Loucy (cell line): ENCODE measurements at regions not wholly inside any gene's neighbourhood (a gene's known extent, or its start where the extent isn't known, plus 50 kb on each side); places are given as distances from the start of the nearest gene placed in this dataset.

Experiments
- H2AFZ ChIP-seq: fragments of 200-600 bp; sonication (generic); 2 replicates; pipeline ENCODE4 v1.6.0; 2016; ENCODE audit warnings: antibody characterized with exemption, mild to moderate bottlenecking, low read length, moderate library complexity
- H3F3A ChIP-seq: fragments of 200-600 bp; 2 replicates; pipeline ENCODE4 v1.6.0; 2016; ENCODE audit warnings: antibody characterized with exemption, low read depth, mild to moderate bottlenecking
- H3K27me3 ChIP-seq: fragments of 200-600 bp; sonication (generic); 2 replicates; pipeline ENCODE4 v1.6.1; 2014; ENCODE audit warnings: low read length, mild to moderate bottlenecking; ENCODE audit not compliant: insufficient read depth, poor library complexity, severe bottlenecking
- H3K36me3 ChIP-seq: fragments of 200-600 bp; sonication (generic); 2 replicates; pipeline ENCODE4 v1.6.1; 2016; ENCODE audit warnings: low read length; ENCODE audit not compliant: insufficient read depth
- H3K4me1 ChIP-seq: fragments of 200-600 bp; sonication (generic); 2 replicates; pipeline ENCODE4 v1.5.1; 2014; ENCODE audit warnings: low read length, mild to moderate bottlenecking; ENCODE audit not compliant: insufficient read depth, poor library complexity, severe bottlenecking
- H3K4me2 ChIP-seq: fragments of 200-600 bp; sonication (generic); 2 replicates; pipeline ENCODE4 v1.6.0; 2014; ENCODE audit warnings: antibody characterized with exemption, low read length, low read depth, mild to moderate bottlenecking; ENCODE audit not compliant: poor library complexity, severe bottlenecking
- H3K4me3 ChIP-seq: fragments of 200-600 bp; sonication (generic); 2 replicates; pipeline ENCODE4 v1.5.1; 2014; ENCODE audit warnings: low read length, mild to moderate bottlenecking, mixed read lengths; ENCODE audit not compliant: poor library complexity, severe bottlenecking
- H3K79me2 ChIP-seq: fragments of 200-600 bp; sonication (generic); 2 replicates; pipeline ENCODE4 v1.6.1; 2014; ENCODE audit warnings: low read length; ENCODE audit not compliant: insufficient read depth
- H3K9ac ChIP-seq: fragments of 200-600 bp; sonication (generic); 2 replicates; pipeline ENCODE4 v1.6.0; 2014; ENCODE audit warnings: mild to moderate bottlenecking, low read depth, low read length, moderate library complexity; ENCODE audit not compliant: poor library complexity, severe bottlenecking
- H3K9me2 ChIP-seq: fragments of 200-600 bp; sonication (generic); replicated peaks from 2 replicates; pipeline ENCODE4 v1.6.1; 2016; ENCODE audit warnings: low read depth, low read length, mixed read lengths
- H3K9me3 ChIP-seq: fragments of 200-600 bp; sonication (generic); 2 replicates; pipeline ENCODE4 v1.6.1; 2014; ENCODE audit warnings: mild to moderate bottlenecking, antibody characterized with exemption, low read length, low read depth; ENCODE audit not compliant: insufficient read depth
- H4K20me1 ChIP-seq: fragments of 200-600 bp; sonication (generic); 2 replicates; pipeline ENCODE4 v1.6.0; 2014; ENCODE audit warnings: antibody characterized with exemption, low read length, mild to moderate bottlenecking; ENCODE audit not compliant: insufficient read depth, poor library complexity, severe bottlenecking
- EZH2phosphoT487 ChIP-seq: fragments of 200-600 bp; IDR thresholded peaks from 2 replicates; pipeline ENCODE4 v1.6.1; 2018; ENCODE audit warnings: antibody characterized with exemption, mild to moderate bottlenecking, moderate library complexity, borderline replicate concordance
- TF ChIP-seq, protein P1 (sequence below): fragments of 200-600 bp; sonication (generic); conservative IDR thresholded peaks from 2 replicates; pipeline ENCODE4 v1.5.1; 2014; ENCODE audit warnings: mild to moderate bottlenecking, antibody characterized with exemption, low read length

GRCh38 chr17:69854225-69854780 lies 220.7 kb upstream of the KCNJ16 start:
- H3F3A ChIP-seq: no peaks in the 10 kb centered on the region
- no peaks in the 10 kb centered on the region for H3K36me3 ChIP-seq
- no peaks in the 10 kb centered on the region for H3K79me2 ChIP-seq
- no peak overlapping the region for H3K4me3 ChIP-seq
- no peaks in the 10 kb centered on the region for H3K9me3 ChIP-seq
- H2AFZ ChIP-seq: no peak overlapping the region
- no peaks in the 10 kb centered on the region for H3K4me1 ChIP-seq
- H4K20me1 ChIP-seq: no peaks in the 10 kb centered on the region
- no peaks in the 10 kb centered on the region for H3K9me2 ChIP-seq
- H3K27me3 ChIP-seq: no peaks in the 10 kb centered on the region
- no peak overlapping the region for H3K9ac ChIP-seq
- H3K4me2 ChIP-seq: no peak overlapping the region
- no peak for TF ChIP-seq EZH2phosphoT487
- TF ChIP-seq, protein P1, sequence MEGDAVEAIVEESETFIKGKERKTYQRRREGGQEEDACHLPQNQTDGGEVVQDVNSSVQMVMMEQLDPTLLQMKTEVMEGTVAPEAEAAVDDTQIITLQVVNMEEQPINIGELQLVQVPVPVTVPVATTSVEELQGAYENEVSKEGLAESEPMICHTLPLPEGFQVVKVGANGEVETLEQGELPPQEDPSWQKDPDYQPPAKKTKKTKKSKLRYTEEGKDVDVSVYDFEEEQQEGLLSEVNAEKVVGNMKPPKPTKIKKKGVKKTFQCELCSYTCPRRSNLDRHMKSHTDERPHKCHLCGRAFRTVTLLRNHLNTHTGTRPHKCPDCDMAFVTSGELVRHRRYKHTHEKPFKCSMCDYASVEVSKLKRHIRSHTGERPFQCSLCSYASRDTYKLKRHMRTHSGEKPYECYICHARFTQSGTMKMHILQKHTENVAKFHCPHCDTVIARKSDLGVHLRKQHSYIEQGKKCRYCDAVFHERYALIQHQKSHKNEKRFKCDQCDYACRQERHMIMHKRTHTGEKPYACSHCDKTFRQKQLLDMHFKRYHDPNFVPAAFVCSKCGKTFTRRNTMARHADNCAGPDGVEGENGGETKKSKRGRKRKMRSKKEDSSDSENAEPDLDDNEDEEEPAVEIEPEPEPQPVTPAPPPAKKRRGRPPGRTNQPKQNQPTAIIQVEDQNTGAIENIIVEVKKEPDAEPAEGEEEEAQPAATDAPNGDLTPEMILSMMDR: no peak

- no peak overlapping the region for H3K4me2 ChIP-seq
- no peaks in the 10 kb centered on the region for H3K9me3 ChIP-seq
- H3K36me3 ChIP-seq: no peaks in the 10 kb centered on the region
- no peaks in the 10 kb centered on the region for H3K9me2 ChIP-seq
- H4K20me1 ChIP-seq: no peaks in the 10 kb centered on the region
- TF ChIP-seq, protein P1: no peak
- no peak for TF ChIP-seq EZH2phosphoT487
- H3K27me3 ChIP-seq: no peaks in the 10 kb centered on the region
- H3F3A ChIP-seq: no peaks in the 10 kb centered on the region
- no peak overlapping the region for H3K9ac ChIP-seq
- H2AFZ ChIP-seq: no peak overlapping the region
- H3K4me3 ChIP-seq: no peak overlapping the region
- no peaks in the 10 kb centered on the region for H3K4me1 ChIP-seq
- no peaks in the 10 kb centered on the region for H3K79me2 ChIP-seq
Observed at GRCh38 chr17:69856946-69857345, 218.1 kb upstream of the KCNJ16 start.

DNA sequence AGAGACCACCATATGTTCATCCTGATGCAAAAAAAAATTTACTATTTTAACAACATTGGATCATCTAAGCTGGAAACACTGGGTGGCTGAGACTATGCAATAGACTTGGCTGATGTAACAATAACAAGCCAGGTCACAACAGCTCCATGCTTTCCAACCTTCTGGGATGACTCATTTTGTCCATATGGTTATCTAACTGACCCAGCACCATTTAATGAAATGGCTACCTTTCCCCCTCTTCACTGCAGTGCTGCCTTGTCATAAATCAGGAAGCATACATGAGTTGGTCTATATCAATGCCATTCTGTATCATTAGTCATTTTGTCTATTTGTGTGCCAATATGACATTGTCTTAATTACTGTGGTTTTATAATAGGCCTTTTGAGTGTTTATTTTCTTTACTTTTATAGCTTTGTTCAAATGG lies 217.6 kb upstream of the KCNJ16 start:
- H3K4me1 ChIP-seq: no peaks in the 10 kb centered on the region
- H3K4me2 ChIP-seq: no peak overlapping the region
- H3K36me3 ChIP-seq: no peaks in the 10 kb centered on the region
- no peaks in the 10 kb centered on the region for H3K79me2 ChIP-seq
- no peaks in the 10 kb centered on the region for H3F3A ChIP-seq
- no peak overlapping the region for H3K4me3 ChIP-seq
- TF ChIP-seq, protein P1: no peak
- TF ChIP-seq EZH2phosphoT487: no peak
- H3K9me2 ChIP-seq: no peaks in the 10 kb centered on the region
- H4K20me1 ChIP-seq: no peaks in the 10 kb centered on the region
- no peaks in the 10 kb centered on the region for H3K27me3 ChIP-seq
- no peak overlapping the region for H2AFZ ChIP-seq
- no peaks in the 10 kb centered on the region for H3K9me3 ChIP-seq
- no peak overlapping the region for H3K9ac ChIP-seq
